Uterus (tissue), 3 donors: ENCODE measurements at regions not wholly inside any gene's neighbourhood (a gene's known extent, or its start where the extent isn't known, plus 50 kb on each side); places are given as distances from the start of the nearest gene placed in this dataset.

Source experiments
- DNase-seq, 2 donors: peaks; one replicate each; pipeline ENCODE4 v3.0.0-alpha.2; 2019 to 2020
- H3K27ac ChIP-seq, 2 donors: fragments of 200-600 bp; sonication (generic); 1 replicate in 1 of 2; 2 replicates in 1 of 2; pipeline ENCODE4 v1.5.1; 2016 to 2018
- H3K27me3 ChIP-seq, 2 donors: fragments of 200-600 bp; sonication (generic); one replicate each; pipeline ENCODE4 v1.5.1; 2018 to 2019; ENCODE audit warnings: control low read depth in 1 of 2
- H3K36me3 ChIP-seq, 2 donors: fragments of 200-600 bp; sonication (generic); one replicate each; pipeline ENCODE4 v1.5.1; 2019; ENCODE audit warnings: control low read depth in 1 of 2
- H3K4me1 ChIP-seq, 2 donors: fragments of 200-600 bp; sonication (generic); one replicate each; pipeline ENCODE4 v1.5.1; 2018 to 2019; ENCODE audit warnings: control low read depth in 1 of 2
- H3K4me3 ChIP-seq, 2 donors: fragments of 200-600 bp; sonication (generic); 1 replicate in 1 of 2; 2 replicates in 1 of 2; pipeline ENCODE4 v1.5.1; 2018 to 2019; ENCODE audit warnings: mild to moderate bottlenecking in 1 of 2
- H3K9me3 ChIP-seq, 2 donors: fragments of 200-600 bp; sonication (generic); one replicate each; pipeline ENCODE4 v1.5.1; 2019; ENCODE audit warnings: control low read depth in 1 of 2
- POLR2A ChIP-seq, 2 donors: fragments of 450-650 bp; IDR thresholded peaks; one replicate each; pipeline ENCODE4 v1.6.1; 2016; ENCODE audit warnings: antibody characterized with exemption in 2 of 2, mild to moderate bottlenecking in 1 of 2, moderate library complexity in 1 of 2
- intact Hi-C: fragments of 100-400 bp; cut with DNase I; formaldehyde crosslinking; loops from one replicate; pipeline ENCODE4 v1.15.1; 2023; ENCODE audit warnings: low total_unique reads
- TF ChIP-seq, protein P1 (sequence below), 4 experiments: fragments of 200-600 bp in 2 of 4; fragments of 450-650 bp in 2 of 4; sonication (generic) in 2 of 4; IDR thresholded peaks; one replicate each; pipeline ENCODE4 v1.5.1; 2016 to 2019; ENCODE audit warnings: antibody characterized with exemption in 4 of 4, mild to moderate bottlenecking in 2 of 4, moderate library complexity in 1 of 4
- donor health status: DM: yes; HTN: yes; CAD: no.

DNA sequence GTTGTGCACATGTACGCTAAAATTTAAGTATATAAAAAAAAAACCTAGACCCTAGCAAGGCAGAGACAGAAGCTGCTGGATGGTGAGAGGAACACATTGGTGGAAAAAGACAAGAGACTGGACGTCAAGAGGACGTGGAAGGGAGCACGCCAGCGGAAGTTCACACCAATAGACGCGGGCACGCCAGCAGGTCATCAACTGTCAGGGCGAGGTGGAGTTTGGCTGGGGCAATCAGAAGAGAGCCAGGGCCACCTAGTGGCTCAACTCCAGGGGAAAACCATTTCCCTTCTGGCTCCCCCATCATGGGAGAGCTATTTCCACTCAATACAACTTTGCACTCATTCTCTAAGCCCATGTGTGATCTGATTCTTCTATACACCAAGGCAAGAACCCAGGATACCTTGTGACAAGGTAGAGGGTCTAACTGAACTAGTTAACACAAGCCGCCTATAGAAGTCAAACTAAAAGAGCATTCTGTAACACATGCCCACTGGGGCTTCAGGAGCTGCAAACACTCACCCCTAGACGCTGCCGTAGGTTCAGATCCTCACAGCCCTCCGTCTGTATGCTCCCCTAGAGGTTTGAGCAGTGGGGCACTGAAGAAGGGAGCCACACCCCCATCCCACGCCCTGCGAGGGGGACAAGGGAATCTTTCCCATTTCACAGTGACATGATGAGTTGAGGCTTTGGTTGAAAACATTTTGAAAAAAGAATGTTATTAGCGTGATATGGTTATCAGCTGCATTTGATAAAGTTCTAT lies 702.7 kb downstream of the TMTC2 start:
- TF ChIP-seq, protein P1, sequence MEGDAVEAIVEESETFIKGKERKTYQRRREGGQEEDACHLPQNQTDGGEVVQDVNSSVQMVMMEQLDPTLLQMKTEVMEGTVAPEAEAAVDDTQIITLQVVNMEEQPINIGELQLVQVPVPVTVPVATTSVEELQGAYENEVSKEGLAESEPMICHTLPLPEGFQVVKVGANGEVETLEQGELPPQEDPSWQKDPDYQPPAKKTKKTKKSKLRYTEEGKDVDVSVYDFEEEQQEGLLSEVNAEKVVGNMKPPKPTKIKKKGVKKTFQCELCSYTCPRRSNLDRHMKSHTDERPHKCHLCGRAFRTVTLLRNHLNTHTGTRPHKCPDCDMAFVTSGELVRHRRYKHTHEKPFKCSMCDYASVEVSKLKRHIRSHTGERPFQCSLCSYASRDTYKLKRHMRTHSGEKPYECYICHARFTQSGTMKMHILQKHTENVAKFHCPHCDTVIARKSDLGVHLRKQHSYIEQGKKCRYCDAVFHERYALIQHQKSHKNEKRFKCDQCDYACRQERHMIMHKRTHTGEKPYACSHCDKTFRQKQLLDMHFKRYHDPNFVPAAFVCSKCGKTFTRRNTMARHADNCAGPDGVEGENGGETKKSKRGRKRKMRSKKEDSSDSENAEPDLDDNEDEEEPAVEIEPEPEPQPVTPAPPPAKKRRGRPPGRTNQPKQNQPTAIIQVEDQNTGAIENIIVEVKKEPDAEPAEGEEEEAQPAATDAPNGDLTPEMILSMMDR (IDR thresholded peaks at IDR 0.05), result no peak
- TF ChIP-seq POLR2A (IDR thresholded peaks at IDR 0.05), result no peak
- Histone ChIP-seq H3K27me3 (no peaks in the 10 kb centered on the region), H3K4me1 (no peaks in the 10 kb centered on the region), H3K4me3 (no peak overlapping the region), H3K36me3 (no peaks in the 10 kb centered on the region), H3K27ac (no peak overlapping the region), H3K9me3 (no peaks in the 10 kb centered on the region)
- DNase-seq, result no peak
- intact Hi-C loops, result no loop called here

DNA sequence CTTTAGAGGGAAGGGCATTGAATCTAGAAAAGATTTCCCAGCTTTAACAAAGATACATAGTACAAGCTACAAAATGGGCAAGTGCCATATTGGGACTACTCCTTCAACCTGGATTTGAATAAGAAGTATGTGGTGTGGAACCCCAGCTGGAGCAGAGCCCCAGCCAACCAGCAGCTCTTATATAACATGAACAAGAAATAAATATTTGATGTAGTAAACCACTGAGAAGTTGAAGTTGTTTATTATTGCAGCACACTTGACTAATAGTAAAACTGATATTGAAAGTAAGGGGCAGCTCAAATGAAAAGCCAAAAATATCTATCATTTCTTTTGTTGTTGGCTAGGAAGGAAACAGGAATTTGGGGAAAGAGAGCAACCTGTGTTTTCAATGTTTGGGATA lies 701.8 kb downstream of the TMTC2 start:
- Histone ChIP-seq H3K27ac (no peak overlapping the region), H3K27me3 (no peaks in the 10 kb centered on the region), H3K9me3 (no peaks in the 10 kb centered on the region), H3K36me3 (no peaks in the 10 kb centered on the region), H3K4me3 (no peak overlapping the region), H3K4me1 (no peaks in the 10 kb centered on the region)
- intact Hi-C loops, result no loop called here
- TF ChIP-seq POLR2A (IDR thresholded peaks at IDR 0.05), result no peak
- TF ChIP-seq, protein P1 (IDR thresholded peaks at IDR 0.05), result no peak
- DNase-seq, result no peak

DNA sequence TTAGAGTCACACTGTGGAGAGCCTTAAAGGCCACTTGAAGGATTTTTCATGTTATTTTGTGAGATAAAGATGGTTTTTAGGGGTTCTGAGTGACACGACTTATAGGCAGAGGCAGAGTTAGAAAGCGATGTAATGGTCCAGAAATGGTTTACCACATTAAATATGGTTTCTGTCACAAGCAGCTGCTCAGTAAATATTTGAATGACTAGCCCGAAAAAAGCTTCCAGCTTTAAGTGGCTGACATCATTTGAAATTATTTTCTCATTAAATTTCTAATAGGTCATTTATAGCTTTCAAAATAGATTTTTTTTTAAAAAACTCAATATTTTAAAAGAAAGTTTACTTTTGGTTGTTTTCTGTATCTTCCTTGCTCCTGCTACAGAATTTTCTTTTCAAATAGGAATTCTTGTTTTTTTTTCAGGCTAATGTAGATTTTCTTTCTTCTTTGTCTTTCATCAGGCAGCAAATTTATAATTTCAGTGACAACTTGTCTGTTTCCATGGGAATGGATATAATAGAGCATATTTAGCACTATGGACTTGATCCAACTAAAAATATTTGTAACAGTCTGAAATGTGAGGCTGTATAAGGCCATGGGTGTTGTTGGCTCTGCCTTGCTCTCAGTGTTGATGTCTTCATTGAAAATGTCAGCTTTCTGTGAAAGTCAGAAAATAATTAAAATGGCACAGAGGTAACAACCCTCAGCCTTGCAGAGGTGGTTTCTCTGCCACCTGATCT lies 700.0 kb downstream of the TMTC2 start:
- H3K9me3 ChIP-seq, result no peaks in the 10 kb centered on the region
- H3K4me1 ChIP-seq, result no peaks in the 10 kb centered on the region
- intact Hi-C loops, result no loop called here
- TF ChIP-seq POLR2A (IDR thresholded peaks at IDR 0.05), result no peak
- TF ChIP-seq, protein P1 (IDR thresholded peaks at IDR 0.05), result no peak
- no peak overlapping the region for H3K27ac ChIP-seq
- DNase-seq, result no peak
- H3K4me3 ChIP-seq, result no peak overlapping the region
- no peaks in the 10 kb centered on the region for H3K27me3 ChIP-seq
- H3K36me3 ChIP-seq, result no peaks in the 10 kb centered on the region

DNA sequence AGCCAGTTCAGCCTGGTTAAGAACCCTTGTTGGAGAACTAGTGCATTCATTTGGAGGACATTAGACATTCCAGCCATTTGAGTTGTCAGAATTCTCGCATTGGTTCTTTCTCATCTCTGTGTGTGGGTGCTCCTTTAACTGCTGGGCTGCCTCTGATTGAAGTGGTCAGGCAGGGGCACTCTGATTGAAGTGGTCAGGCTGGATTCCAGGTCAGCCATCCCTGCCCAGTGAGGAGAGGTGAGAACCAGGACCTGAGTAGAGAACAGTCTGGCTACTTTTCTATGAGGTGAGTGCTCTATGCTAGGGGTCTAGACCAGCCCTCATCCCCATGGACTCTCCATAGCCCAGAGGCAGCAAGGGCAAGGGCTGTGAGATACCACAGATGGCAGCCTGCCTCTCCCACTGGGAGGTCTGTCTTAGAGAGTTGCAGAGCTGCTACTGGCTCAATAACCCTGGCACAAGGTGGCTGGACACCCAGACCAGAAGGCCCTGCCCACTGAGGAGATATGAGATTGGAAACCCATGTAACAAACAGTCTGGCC lies 691.6 kb downstream of the TMTC2 start:
- Histone ChIP-seq H3K4me1 (no peaks in the 10 kb centered on the region), H3K4me3 (no peak overlapping the region), H3K27me3 (no peaks in the 10 kb centered on the region), H3K36me3 (no peaks in the 10 kb centered on the region), H3K27ac (no peak overlapping the region), H3K9me3 (no peaks in the 10 kb centered on the region)
- intact Hi-C loops, result no loop called here
- no peak for DNase-seq
- TF ChIP-seq, protein P1 (IDR thresholded peaks at IDR 0.05), result no peak
- TF ChIP-seq POLR2A (IDR thresholded peaks at IDR 0.05), result no peak

DNA sequence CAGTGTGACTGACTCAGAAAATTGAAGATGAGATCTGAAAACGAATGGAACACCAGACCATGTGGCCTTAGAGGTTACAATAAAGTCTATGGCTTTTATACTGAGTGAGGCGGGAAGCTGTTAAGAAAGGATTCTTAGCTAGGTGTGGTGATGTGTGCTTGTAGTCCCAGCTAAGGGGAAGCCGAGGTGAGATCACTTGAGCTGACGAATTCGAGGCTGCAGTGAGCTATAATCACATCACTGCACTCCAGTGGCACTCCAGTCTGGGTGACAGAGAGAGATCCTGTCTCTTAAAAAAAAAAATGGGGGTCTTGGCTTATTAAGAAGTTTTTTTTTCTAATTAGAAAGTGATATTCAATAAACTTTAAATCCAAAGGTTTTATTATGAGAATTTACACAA lies 678.6 kb downstream of the TMTC2 start:
- Histone ChIP-seq H3K27ac (no peak overlapping the region), H3K27me3 (no peaks in the 10 kb centered on the region), H3K36me3 (no peaks in the 10 kb centered on the region), H3K9me3 (no peaks in the 10 kb centered on the region), H3K4me3 (no peak overlapping the region), H3K4me1 (no peaks in the 10 kb centered on the region)
- intact Hi-C loops, result no loop called here
- no peak for TF ChIP-seq POLR2A (IDR thresholded peaks at IDR 0.05)
- TF ChIP-seq, protein P1 (IDR thresholded peaks at IDR 0.05), result no peak
- DNase-seq, result no peak
